ENCODE measurements at regions not wholly inside any gene's neighbourhood (a gene's known extent, or its start where the extent isn't known, plus 50 kb on each side); places are given as distances from the start of the nearest gene placed in this dataset.
"Not testable (repeated sequence)": the region's sequence is repeated elsewhere in the genome, so short reads cannot be mapped to it uniquely, and the experiment has no call there.

DNA sequence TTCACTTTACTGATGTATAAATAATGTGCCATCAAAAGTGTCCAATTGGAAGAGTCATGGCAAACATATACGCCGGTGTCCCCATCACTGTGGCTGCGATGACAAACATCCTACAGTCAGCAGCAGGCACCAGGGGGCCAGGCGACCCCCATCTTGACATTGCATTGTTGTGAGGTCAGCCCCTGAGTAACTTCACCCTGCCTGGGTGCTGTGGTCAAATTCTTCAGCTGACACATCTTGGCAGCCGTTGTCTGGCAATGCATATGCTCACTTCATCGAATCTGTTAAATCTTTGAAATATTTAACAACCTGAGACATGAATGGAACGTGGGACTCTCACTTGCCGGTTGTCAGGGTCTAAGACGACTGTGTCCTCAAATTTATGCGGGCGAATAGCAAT, 430.9 kb downstream of the BRD1 start:
- TF ChIP-seq, protein P1, sequence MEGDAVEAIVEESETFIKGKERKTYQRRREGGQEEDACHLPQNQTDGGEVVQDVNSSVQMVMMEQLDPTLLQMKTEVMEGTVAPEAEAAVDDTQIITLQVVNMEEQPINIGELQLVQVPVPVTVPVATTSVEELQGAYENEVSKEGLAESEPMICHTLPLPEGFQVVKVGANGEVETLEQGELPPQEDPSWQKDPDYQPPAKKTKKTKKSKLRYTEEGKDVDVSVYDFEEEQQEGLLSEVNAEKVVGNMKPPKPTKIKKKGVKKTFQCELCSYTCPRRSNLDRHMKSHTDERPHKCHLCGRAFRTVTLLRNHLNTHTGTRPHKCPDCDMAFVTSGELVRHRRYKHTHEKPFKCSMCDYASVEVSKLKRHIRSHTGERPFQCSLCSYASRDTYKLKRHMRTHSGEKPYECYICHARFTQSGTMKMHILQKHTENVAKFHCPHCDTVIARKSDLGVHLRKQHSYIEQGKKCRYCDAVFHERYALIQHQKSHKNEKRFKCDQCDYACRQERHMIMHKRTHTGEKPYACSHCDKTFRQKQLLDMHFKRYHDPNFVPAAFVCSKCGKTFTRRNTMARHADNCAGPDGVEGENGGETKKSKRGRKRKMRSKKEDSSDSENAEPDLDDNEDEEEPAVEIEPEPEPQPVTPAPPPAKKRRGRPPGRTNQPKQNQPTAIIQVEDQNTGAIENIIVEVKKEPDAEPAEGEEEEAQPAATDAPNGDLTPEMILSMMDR (IDR thresholded peaks at IDR 0.05; ENCODE audit: low read depth, low read length): no peak
- no peak for DNase-seq (ENCODE audit: extremely low read depth, low read depth)

DNA sequence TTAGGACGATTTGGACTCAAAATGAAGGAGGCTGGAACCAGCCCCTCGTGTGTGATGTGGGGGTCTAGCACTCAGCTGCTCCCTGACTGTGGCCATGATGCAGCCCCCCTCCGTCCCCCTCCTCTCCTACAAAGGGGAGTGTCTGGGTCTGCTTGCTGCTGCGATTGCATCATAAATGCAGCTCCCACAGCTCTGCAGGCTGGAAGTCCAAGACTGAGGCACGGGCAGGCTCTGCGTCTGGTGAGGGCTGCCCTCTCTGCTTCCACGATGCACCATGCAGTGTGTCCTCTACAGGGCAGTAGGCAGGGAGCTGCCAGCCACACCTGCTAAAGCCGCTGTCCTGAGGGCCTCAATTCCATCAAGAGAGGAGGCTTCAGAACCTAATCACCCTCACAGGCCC, 432.1 kb downstream of the BRD1 start:
- TF ChIP-seq, protein P1 (IDR thresholded peaks at IDR 0.05; ENCODE audit: low read depth, low read length): no peak
- no peak for DNase-seq (ENCODE audit: extremely low read depth, low read depth)

DNA sequence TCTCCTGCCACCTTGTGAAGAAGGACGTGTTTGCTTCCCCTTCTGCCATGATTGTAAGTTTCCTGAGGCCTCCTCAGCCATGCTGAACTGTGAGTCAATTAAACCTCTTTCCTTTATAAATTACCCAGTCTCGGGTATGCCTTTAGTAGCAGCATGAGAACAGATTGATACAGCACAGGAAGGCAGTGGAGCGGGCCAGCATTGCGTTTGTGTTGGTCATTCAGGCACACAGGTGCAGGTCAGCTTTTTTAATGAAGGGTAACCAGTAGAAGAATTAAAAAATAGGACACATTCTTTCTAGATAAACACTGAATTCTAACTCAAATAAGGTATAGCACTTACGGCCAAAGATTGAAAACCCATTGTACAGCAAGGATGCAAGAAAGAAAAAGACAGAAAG, 432.6 kb downstream of the BRD1 start:
- DNase-seq (ENCODE audit: extremely low read depth, low read depth): not testable (repeated sequence)

DNA sequence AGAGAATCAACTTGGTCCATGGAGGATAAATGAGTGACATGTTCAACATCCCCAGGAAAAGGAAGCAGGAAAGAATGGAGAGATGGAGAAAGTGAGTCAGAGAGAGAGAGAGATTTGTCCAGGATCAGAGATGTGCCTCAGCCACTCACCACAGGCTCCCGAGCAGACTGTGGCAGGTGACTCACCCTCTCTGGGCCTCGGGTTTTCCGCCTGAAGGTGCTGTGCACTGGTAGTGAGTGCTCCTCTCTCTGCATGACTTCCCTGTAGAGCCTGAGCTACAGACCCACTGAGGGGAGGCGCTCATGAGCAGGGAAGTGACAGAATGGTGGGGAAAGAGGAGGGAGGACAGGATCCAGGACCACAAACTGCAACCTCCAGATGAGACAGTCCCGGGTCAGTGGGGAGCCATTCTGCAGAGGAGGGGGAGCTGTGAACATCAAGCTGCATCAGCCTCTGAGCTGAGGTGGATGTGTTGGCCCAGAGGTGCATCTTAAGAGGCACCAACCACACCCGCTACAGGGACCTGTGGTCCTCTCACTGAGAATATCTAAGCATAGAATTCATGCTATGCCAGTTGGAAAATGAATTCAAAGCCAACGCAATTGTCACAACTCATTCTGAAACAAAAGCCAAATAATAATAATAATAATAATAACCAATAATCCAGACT, 433.4 kb downstream of the BRD1 start:
- TF ChIP-seq, protein P1 (IDR thresholded peaks at IDR 0.05; ENCODE audit: low read depth, low read length): no peak
- no peak for DNase-seq (ENCODE audit: extremely low read depth, low read depth)

DNA sequence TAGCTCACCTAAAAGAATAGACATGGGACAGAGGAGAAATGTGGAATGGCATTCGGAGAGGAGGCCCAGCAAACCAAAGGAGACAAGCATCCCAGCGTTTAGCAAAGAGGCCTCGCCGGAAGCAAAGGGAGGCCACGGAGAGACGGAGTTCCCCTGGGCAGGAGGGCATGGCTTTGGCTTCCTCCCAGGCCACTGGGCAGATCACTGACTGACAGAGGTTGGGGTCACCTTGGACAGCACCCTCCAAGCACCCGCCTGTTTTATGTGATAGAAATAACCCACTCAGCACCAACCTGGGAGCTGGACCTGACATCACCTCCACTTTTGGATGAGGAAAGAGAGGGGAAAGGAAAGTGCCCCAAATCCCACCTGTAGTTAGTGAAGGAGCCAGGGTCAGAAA, 434.1 kb downstream of the BRD1 start:
- DNase-seq (ENCODE audit: extremely low read depth, low read depth): no peak
- TF ChIP-seq, protein P1 (IDR thresholded peaks at IDR 0.05; ENCODE audit: low read depth, low read length): no peak

DNA sequence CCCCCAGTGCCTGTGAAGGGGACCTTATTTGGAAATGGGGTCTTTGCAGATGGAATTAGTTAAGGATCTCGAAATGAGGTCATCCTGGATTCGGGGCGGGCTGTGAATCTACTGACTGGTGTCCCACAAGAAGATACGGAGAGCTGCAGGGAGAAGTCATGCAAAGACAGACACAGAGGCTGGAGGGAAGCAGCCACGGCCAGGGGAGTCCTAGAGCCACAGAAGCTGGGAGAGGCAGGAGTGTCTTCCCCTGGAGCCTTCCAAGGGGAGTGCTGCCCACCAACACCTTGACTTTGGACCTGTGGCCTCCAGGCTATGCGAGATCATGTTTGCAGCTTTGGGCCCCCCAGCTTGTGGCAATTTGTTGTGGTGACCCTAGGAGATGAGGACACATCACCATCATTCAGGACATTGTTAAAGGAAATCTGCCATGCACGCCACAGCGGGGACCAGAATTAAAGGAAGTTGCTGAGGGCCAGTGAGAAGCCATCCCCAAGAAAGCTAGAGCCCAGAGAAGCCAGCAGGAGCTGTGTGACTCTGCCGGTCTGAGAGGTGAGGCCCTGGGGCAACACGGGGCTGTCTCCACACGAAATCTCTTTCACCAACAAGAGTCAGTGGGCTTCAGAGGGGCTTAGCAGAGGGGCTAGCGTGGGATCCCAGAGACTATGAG, 434.7 kb downstream of the BRD1 start:
- no peak for DNase-seq (ENCODE audit: extremely low read depth, low read depth)
- TF ChIP-seq, protein P1 (IDR thresholded peaks at IDR 0.05; ENCODE audit: low read depth, low read length): no peak

DNA sequence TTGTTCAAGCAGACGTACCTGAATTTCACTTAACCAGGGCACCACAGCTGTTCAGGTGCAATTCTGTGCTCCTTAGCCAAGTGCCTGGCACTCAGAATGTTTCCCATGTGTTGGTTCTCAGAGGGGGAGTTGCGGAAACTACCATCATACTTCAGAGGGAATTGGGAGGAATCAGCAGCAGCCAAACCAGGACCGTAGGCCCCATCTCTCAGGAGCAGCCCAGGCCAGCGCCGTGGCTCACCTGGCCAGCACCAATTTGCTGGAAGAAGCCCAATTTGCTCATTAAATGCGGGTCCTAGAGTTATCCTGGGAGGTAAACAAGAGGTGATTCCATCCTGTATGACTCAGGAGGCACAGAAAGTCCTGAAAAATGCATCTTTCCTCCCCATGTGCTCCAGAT, 435.4 kb downstream of the BRD1 start:
- TF ChIP-seq, protein P1 (IDR thresholded peaks at IDR 0.05; ENCODE audit: low read depth, low read length): no peak

DNA sequence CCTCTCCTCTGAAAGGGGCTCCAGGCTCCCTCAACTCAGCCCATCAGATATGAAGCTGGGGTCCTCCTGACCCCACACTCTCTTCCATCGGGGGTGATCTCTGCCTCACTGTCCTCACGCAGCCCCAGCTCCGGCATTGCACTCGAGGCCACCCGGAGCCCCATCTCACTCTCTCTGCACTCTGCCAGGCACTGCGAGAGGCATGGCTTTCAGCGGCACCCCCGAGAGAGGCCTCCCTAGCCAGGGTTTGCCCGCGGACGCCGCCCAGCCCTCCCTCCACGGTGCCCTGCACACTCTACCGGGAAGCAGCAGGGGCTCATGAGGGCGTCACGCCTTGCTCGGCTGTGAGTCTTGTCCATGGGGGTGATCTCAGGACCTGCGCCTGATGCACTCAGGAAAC, 436.2 kb downstream of the BRD1 start:
- TF ChIP-seq, protein P1 (IDR thresholded peaks at IDR 0.05; ENCODE audit: low read depth, low read length): no peak
- DNase-seq (ENCODE audit: extremely low read depth, low read depth): no peak

More for the DNA sequence above, 435.4 kb downstream of the BRD1 start:
- DNase-seq (ENCODE audit: extremely low read depth, low read depth): no peak
